GM21526 (cell line): ENCODE measurements at regions not wholly inside any gene's neighbourhood (a gene's known extent, or its start where the extent isn't known, plus 50 kb on each side); places are given as distances from the start of the nearest gene placed in this dataset.
"Not testable (repeated sequence)": the region's sequence is repeated elsewhere in the genome, so short reads cannot be mapped to it uniquely, and the experiment has no call there.

Source experiments
- ATAC-seq: cut with Tn5 transposase; IDR thresholded peaks from one replicate; pipeline ENCODE4 v1.9.1; 2021; ENCODE audit warnings: moderate library complexity; ENCODE audit not compliant: unreplicated experiment, low FRiP score

DNA sequence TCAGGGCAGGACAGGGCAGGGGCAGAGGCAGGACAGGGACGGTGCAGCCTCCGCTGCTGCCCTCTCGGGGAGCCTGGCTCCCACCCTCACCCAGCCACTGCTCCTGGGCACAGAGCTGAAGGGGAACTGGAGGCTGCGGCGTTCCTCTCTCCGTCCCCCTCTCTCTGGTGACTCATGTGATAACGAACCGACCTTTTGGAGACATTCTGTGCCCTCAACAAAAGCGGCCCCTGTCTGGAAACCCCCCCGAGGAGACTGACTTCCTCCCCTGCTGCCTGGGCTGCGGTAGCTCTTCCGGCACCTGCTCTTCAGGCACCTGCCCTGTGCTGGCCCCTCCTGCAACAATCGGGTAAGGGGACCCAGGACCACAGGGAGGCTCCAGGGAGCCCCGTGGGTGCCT, 5419.6 kb upstream of the TPTE start:
- not testable (repeated sequence) for ATAC-seq

DNA sequence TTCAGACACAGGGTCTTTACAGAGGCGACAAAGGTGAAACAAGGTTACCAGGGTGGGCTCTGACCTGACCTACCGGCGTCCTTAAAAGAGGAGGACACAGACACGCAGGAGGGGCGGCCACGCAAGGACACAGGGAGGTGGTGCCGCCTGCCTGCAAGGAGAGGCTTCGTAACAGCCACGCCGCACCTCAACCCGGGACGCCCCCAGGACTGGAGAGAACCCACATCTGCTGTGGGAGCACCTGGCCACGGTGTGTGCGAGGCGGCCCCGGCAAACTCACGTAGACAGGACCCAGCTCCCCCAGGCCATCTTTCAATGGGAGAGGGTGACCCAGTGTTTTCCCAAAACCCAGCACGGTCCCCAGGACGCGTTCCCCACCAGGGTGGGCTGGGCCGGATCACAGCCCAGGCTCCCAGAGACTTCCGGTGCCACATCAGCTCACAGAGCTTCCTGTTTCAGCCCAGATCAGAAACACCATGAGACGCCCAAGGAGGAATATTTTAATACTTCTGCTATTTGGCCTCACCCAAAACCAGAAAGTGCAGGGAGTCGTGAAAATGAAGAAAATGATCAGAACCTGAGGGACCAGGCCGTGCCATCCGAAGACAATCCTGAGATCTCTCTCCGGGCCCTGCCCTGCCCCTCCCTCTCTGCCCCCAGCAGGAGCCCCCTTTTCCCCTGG, 5417.4 kb upstream of the TPTE start:
- not testable (repeated sequence) for ATAC-seq

DNA sequence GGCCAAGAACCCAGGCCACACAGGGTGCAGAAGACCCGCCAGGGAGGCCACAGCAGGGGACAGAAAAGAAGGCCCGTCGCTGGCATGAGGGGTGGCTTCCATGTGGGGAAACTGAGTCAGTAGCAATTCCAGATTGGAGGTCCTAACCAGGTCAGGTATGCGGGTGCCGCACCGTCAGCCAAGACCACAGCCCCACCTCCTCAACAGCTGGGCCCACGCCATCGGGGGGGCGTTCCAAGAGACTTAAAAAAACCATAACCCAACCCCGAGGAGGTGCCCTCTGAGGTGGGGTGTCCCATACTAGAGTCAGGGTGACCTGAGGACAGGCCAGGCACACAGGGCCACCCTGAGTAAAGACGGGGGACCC, 5416.8 kb upstream of the TPTE start:
- not testable (repeated sequence) for ATAC-seq

DNA sequence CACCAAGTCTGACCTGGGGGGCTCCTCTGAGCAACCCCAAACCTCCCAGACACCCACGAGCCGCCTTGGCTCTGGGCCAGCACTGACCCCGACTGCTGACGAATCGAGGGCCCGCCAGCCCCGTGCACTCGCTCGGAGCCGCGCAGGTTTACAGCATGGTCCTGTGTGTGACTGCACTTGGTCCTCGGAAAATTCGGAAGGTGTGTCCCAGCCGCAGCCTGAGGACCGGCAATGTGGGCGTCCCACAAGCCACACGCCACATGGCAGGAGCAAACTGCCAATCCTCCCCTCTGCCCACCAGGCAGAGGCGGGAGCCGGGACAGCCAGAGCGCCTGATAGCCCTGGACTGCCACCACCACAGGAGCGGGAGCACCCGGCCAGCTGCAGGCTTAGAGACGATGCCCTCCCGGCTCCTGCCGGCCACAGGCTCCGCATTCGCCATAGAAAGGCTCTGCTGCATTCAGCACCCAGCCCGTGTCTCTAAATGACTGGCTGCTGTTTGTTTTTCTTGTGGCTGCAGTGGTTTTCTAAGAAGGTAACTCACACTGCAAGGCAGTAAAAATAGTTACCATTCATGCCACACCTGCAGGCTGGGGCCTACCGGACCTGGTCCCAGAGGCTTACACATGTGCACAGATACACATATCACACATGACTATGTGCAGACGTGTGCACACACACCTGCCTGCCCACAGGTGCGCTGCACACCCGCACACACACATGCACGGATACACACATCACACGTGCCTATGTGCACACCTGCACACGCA, 5415.3 kb upstream of the TPTE start:
- peak; percentile 42 for ATAC-seq

DNA sequence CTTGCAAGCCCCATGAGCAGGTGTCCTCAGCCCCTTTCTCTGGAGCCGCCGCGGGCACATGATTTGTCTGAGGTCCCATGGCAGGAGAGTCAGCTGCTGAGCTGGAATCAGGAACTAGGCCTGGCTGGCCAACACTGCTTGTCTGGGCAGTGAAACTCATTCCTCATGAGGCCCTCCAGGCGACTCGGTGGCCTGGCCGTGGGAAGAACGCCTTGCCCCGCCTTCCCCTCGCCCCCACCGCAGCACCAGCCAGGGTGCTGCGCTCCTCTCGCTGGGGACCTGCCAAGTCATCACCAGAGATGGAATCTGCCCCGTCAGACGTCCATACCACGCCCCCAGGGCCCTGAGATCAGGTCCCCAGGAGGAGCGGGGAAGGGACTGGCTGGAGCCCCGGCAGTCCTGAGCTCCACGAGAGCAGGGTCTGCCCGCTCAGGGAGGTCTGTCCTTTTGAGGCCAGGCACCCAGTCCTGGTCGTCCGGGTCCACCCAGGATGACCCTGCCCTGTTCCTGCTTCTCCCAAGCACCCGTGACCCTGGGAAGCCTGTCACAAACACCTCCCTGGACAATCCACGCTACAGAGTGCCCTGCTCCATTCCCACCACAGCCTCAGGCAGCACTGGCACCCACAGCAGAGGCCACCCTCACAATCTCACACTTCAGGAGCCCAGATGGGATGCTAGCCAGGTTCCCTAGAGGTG, 5414.5 kb upstream of the TPTE start:
- ATAC-seq = peak; percentile 38

DNA sequence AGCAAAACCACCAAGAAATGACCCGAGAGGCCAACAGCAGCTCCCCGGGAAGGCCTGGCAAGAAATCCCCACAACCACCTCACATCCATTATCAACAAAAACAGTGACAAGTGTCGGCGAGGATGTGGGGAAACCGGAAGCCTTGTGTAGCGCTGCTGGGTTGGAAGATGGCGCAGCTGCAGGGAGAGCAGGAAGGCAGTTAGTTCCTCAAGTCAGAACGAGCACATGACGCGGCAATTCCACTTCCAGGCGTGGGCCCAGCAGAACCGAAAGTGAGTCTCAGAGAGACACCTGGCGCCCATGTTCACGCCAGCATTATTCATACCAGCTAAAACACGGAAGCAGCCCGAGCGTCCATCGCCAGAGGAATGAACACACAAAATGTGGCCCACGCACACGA, 5413.7 kb upstream of the TPTE start:
- ATAC-seq = not testable (repeated sequence)

DNA sequence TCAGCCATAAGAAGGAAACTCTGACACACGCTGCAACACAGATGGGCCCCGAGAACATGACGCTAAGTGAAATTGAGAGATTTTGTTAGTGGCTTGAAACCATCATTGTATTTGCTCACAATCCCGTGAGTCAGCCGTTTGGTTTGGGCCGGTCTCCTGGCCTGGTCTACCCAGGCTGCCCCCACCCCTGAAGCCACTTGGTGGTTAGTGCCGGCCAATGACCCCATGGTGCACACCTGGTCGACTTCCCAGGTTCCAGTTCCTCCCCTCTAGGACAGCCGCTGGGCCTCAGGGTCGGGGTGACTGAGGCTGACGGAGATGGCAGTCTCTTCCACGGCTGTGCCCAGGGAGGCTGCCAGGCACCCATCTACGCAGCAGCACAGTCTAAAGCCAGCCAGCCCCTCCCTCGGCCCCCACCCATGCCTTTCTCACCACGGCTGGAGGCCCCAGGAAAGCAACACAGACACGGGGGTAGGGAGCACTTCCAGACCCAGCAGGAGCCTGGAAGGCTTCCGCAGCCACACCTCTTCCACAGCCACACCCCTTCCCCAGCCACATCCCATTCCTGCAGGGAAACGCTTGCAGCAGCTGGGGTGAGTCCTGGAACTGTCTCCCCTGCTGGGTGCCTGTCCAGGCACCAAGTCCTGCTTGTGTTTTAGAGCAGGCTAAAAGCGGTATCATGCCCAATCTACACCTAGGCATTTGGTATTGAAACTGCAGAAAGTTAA, 5413.2 kb upstream of the TPTE start:
- ATAC-seq = not testable (repeated sequence)

DNA sequence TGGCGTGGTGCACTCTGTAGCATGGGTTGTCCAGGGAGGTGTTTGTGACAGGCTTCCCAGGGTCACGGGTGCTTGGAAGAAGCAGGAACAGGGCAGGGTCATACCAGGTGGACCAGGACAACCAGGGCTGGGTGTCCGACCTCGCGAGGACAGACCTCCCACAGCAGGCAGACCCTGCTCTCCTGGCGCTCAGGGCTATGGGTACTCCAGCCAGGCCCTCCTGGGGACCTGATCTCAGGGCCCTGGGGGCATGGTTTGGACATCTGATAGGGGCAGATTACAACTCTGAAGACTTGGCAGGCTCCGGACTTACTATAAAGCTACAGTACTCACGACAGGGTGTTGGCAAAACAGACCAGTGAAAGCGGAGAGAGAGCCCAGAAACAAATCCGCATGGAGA, 5410.2 kb upstream of the TPTE start:
- not testable (repeated sequence) for ATAC-seq

DNA sequence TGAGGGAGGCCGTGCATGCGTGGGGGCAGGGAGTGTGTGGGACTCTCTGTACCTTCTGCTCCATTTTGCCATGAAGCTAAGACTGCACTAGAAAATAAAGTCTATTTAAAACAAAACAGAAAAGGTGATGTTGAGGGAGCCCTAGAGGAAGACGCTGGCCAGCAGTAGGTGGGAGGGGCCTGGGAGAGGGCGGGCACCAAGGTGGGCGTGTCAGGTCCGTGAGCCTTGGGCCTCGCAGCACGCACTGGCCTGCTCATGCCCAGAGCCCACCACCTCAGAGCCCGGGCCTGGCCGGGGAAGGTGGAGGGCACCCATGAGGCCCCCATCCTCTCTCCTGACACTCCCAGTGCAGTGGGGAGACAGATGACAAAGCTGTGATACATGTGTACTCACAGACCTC, 5408.3 kb upstream of the TPTE start:
- ATAC-seq = not testable (repeated sequence)

DNA sequence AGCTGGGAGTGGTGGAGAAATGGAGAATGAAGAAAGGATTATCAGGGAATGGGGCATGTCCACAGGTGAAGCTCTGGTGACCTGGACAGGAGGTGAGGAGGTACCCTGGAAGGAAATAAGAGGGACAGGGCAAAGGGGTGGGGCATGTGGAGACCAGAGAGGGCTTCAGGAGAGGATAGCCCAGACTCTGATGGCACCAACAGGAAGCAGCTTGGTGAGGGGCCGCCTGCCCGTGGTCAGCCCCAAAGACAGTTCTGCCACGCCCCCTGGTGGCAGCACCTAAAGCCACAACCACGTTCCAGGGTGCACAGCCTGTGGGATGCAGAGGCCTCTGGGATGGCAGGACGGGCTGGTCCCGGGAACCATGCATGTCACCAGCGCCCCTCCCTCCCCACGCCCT, 5406.9 kb upstream of the TPTE start:
- ATAC-seq = not testable (repeated sequence)

DNA sequence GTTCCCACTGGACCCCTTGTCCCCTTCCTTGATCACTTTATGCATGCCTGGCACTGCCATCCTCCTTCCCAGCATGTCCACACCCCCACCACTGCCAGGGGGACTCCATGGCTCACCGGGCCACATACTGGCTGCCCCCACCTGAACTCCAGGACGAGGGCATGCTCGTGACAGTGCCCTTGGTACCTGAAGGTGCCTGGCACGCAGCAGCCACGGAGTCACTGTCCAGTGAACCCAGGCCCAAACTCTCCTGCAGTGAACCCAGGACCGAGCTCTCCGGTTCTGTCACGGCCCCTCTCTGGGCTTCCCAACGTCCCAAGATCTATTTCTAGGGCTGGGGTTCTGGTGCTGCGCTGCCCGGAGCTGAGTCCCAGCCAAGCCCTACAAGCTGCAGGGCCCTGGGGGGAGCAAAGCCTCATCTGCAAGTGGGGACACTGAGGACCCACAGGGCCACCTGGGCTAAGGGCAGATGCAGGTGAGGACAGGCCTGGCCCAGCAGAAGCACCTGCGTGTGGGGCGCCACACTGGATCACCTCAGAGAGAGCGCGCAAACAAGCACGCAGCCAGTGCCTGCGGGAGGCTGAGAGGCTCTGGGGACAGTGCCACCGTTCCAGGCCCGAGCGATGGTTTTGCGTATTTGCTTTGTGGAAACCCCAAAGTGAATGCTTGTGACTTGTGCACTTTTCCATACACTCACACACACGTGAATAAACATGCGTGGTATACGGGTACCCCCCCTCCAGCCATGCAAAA, 5406.3 kb upstream of the TPTE start:
- not testable (repeated sequence) for ATAC-seq

DNA sequence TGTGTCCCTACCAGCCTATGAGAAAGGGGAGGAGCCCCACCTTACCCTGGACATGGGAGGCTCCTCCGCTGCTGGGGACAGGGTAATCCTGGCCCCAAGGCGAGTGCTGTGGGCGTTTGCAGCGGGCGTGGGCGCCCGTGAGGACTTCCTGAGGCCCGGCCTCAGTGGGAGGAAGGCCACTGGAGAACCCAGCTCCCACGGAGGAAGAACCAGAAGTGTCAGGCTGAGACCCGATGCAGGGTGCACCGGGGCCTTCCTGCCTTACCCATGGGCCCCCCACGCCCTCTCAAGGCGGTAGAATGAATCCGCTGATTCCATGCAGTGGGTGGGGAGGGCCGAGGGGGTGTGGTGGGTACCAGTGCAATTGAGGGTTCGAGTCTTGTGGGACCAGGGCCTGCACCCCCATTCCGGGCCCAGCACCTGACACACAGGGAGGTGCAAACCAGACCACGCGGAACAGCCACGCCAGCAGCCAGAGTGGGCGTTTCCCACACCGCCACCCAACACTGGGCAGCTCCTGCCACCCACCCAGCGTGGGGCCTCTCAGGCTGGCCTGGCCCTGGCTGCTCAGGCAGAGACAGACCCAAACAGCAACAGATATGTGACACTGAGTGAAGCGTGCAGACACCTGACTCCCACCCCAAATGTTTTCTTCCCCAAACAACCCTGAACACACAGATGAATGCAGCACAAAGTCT, 5405.6 kb upstream of the TPTE start:
- ATAC-seq = not testable (repeated sequence)

DNA sequence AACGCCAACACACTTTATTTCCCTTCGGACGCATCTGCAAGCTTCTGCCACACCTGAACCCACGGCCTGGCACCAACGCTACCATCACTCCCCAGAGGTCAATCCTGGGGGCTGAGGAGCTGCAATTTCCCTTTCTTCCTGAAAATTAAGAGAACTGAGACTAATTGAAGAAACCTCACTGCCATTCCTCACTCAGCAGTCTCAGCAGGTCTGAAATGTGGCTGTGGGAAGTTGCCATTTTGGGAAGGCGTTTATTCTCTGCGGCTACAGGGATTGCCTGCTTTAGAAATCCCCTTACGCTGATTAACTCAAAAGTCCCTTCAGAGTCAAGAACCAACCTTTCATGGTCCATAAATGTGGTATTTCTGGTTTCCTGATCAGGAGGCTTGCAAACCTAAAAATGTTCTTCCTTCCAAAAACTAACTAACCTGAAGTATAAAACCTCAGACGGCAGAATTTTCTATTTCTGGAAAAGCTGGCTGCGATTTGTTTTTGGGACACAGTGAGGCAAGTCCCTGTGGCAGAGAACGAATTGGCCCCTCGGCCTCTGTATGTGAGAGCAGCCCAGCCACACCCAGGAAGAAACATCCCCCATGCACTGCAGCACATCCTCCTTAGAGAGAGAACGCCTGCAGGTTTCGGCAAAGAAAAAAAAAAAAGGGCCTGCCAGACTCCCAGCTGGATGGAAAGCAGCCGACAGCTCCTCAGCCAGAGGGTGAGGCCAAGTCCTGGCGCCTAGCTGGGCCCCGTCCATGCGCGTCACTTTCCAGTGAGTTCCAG, 5404.8 kb upstream of the TPTE start:
- ATAC-seq = not testable (repeated sequence)

DNA sequence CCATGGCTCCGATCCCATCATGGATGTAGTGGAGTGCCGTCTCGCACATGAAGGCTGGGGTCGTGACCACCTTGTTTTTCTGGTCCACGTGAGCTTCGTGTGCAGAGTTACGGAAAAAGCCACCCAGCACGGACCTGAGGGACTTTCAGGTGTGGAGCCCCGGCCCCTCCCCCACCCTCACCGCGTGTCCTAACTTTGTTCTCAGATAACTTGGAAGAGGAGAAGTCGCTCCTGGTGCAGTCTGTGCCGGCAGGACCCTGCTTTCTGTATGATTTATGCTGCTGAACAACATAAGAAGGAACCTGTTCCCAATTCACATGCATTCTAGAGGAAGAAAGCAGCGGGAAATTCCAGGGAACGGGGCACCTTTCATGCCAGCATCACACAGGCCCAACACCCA, 5404.2 kb upstream of the TPTE start:
- not testable (repeated sequence) for ATAC-seq

DNA sequence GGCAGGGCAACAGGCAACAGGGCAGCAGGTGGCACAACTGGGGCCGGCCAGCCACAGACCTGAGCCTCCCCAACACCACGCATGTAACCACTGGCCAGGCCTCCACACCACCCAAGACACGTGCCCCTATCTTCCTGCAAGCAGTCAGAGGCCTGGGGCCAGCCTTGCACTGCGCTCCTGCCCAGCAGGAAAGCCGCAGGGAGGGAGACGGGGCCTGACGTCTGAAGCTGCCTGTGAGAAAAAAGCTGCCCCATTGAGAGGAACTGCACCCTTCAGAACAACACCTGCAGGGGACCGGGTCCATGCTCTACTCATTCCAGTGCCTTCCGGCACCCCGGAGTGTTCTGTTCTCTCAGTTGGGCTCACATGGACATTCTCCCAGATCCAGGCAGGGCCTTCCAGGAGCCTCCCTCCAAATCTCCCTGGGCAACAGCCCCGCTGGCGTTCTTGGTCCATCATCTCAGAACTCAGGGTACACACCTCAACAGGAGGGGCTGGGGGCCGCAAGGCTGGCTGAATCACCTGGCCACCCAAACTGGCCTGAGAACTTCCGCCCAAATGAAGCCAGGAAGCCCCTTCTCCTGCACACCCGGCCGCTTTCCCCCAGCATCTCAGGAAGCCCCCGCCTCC, 5403.6 kb upstream of the TPTE start:
- ATAC-seq = not testable (repeated sequence)

DNA sequence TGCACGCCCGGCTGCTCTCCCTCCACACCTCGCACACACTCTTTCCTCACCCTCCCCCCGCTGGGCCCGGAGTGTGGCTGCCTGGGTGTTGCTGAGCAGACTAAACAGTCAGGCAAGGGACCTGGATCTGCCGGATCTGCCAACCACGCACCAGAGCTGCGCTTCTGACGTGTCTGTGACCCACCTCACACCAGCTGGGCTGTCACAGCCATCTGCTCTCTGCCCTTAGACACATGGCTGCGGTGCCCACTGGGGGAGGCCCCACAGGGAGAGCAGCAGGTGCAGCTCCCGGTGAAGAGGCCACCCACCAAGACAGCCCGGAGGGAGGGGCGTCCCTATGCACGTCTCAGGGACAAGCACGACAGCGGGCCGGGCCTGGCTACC, 5403.1 kb upstream of the TPTE start:
- ATAC-seq = not testable (repeated sequence)

DNA sequence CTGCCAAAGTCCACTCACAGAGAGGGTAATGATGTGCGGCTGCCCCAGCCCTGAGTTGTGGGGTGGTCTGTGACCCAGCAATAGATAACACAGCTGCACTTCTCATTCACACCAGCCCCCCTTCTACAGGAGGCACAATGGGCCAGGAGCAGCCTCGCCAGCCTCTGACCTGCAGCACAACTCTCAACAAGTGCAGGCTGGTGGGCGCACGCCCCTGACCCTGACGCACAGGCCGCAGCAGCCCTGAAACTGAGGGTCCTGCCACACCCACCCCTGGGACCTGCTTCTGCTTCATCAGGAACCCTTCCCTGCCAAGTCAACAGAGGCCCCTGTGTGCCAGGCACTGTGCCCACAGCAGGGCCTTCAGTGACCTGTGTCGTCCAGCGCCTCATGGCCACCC, 5402.2 kb upstream of the TPTE start:
- not testable (repeated sequence) for ATAC-seq

DNA sequence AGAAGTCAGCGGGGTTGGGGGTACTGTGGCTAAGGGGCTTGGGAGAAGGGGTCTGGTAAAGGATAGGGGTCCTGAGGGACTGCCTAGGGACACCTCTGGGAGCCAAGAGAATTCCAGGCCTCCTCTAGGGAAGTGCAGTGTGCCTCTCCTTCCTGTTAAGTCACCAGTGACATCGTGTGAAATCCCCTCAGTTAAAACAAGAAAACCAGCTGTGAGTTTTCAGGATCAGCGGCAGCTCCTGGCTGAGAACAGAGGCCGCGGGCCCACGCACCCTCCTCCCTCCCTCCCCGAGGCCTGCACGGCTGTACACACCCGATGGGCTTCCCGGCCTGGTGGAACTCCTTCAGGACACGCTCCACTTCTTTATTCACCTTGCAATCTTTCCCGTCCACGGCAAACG, 5400.0 kb upstream of the TPTE start:
- not testable (repeated sequence) for ATAC-seq
